ENCODE measurements at regions not wholly inside any gene's neighbourhood (a gene's known extent, or its start where the extent isn't known, plus 50 kb on each side); places are given as distances from the start of the nearest gene placed in this dataset.

- H3K4me1 ChIP-seq, result no peaks in the 10 kb centered on the region
- no peaks in the 10 kb centered on the region for H3K36me3 ChIP-seq
- H3K4me2 ChIP-seq, result no peak overlapping the region
- no peak overlapping the region for H3K9ac ChIP-seq
- no peaks in the 10 kb centered on the region for H3K27me3 ChIP-seq
- no peak for TF ChIP-seq Cebpa-rat (IDR thresholded peaks at IDR 0.05)
- peaks cover 5% of the 10 kb centered on the region; the same call in 1 of the 2 replicates for H3K9me3 ChIP-seq
- no peak overlapping the region for H3K27ac ChIP-seq
- H4K20me1 ChIP-seq, result no peaks in the 10 kb centered on the region
- no peak overlapping the region for H3K4me3 ChIP-seq
Observed at GRCh38 chr3:176566757-176567156, 630.5 kb downstream of the TBL1XR1 start.

- no peak for TF ChIP-seq Cebpa-rat (IDR thresholded peaks at IDR 0.05)
- H3K9me3 ChIP-seq, result peaks cover 5% of the 10 kb centered on the region; the same call in 1 of the 2 replicates
- H3K36me3 ChIP-seq, result no peaks in the 10 kb centered on the region
- H3K4me3 ChIP-seq, result no peak overlapping the region
- no peak overlapping the region for H3K4me2 ChIP-seq
- no peaks in the 10 kb centered on the region for H3K4me1 ChIP-seq
- no peak overlapping the region for H3K9ac ChIP-seq
- H3K27me3 ChIP-seq, result no peaks in the 10 kb centered on the region
- H4K20me1 ChIP-seq, result no peaks in the 10 kb centered on the region
- no peak overlapping the region for H3K27ac ChIP-seq
Observed at GRCh38 chr3:176562331-176562730, 635.0 kb downstream of the TBL1XR1 start.

GRCh38 chr3:176561826-176562225 lies 635.5 kb downstream of the TBL1XR1 start:
- H3K36me3 ChIP-seq, result no peaks in the 10 kb centered on the region
- H3K27me3 ChIP-seq, result no peaks in the 10 kb centered on the region
- H3K9ac ChIP-seq, result no peak overlapping the region
- no peaks in the 10 kb centered on the region for H4K20me1 ChIP-seq
- H3K4me2 ChIP-seq, result no peak overlapping the region
- no peak overlapping the region for H3K4me3 ChIP-seq
- no peaks in the 10 kb centered on the region for H3K4me1 ChIP-seq
- no peak for TF ChIP-seq Cebpa-rat (IDR thresholded peaks at IDR 0.05)
- H3K9me3 ChIP-seq, result peaks cover 5% of the 10 kb centered on the region; the same call in 1 of the 2 replicates
- H3K27ac ChIP-seq, result no peak overlapping the region

GRCh38 chr3:176554791-176555654 lies 642.3 kb downstream of the TBL1XR1 start:
- Histone ChIP-seq H3K36me3 (no peaks in the 10 kb centered on the region), H3K27ac (no peak overlapping the region)

GRCh38 chr3:176554264-176554663 lies 643.0 kb downstream of the TBL1XR1 start:
- Histone ChIP-seq H3K4me2 (no peak overlapping the region), H3K27me3 (no peaks in the 10 kb centered on the region), H3K4me3 (no peak overlapping the region), H3K9ac (no peak overlapping the region), H3K27ac (no peak overlapping the region), H3K9me3 (no peaks in the 10 kb centered on the region), H3K4me1 (no peaks in the 10 kb centered on the region), H3K36me3 (no peaks in the 10 kb centered on the region), H4K20me1 (no peaks in the 10 kb centered on the region)
- no peak for TF ChIP-seq Cebpa-rat (IDR thresholded peaks at IDR 0.05)

More at GRCh38 chr3:176554791-176555654, 642.3 kb downstream of the TBL1XR1 start:
- no peak overlapping the region for H3K9ac ChIP-seq
- H3K9me3 ChIP-seq, result no peaks in the 10 kb centered on the region
- H3K4me3 ChIP-seq, result no peak overlapping the region
- H3K4me1 ChIP-seq, result no peaks in the 10 kb centered on the region
- no peaks in the 10 kb centered on the region for H4K20me1 ChIP-seq
- H3K4me2 ChIP-seq, result no peak overlapping the region
- no peak for TF ChIP-seq Cebpa-rat (IDR thresholded peaks at IDR 0.05)
- H3K27me3 ChIP-seq, result no peaks in the 10 kb centered on the region

- no peaks in the 10 kb centered on the region for H3K36me3 ChIP-seq
- H4K20me1 ChIP-seq, result no peaks in the 10 kb centered on the region
- no peak for TF ChIP-seq Cebpa-rat (IDR thresholded peaks at IDR 0.05)
- H3K27me3 ChIP-seq, result no peaks in the 10 kb centered on the region
- H3K4me1 ChIP-seq, result peaks cover 9% of the 10 kb centered on the region
- peaks cover 14% of the 10 kb centered on the region for H3K9me3 ChIP-seq
- H3K4me3 ChIP-seq, result no peak overlapping the region
- H3K27ac ChIP-seq, result no peak overlapping the region
- H3K4me2 ChIP-seq, result no peak overlapping the region
- no peak overlapping the region for H3K9ac ChIP-seq
Observed at GRCh38 chr3:176526942-176527341, 670.3 kb downstream of the TBL1XR1 start.

- H3K4me1 ChIP-seq, result peaks cover 9% of the 10 kb centered on the region
- H3K27me3 ChIP-seq, result no peaks in the 10 kb centered on the region
- no peaks in the 10 kb centered on the region for H4K20me1 ChIP-seq
- no peak overlapping the region for H3K9ac ChIP-seq
- no peak overlapping the region for H3K4me2 ChIP-seq
- H3K9me3 ChIP-seq, result peaks cover 14% of the 10 kb centered on the region
- H3K27ac ChIP-seq, result no peak overlapping the region
- no peak for TF ChIP-seq Cebpa-rat (IDR thresholded peaks at IDR 0.05)
- H3K36me3 ChIP-seq, result no peaks in the 10 kb centered on the region
- no peak overlapping the region for H3K4me3 ChIP-seq
Observed at GRCh38 chr3:176526225-176526624, 671.1 kb downstream of the TBL1XR1 start.

GRCh38 chr3:176523114-176523513 lies 674.2 kb downstream of the TBL1XR1 start:
- Histone ChIP-seq H4K20me1 (no peaks in the 10 kb centered on the region), H3K4me2 (no peak overlapping the region), H3K9me3 (no peaks in the 10 kb centered on the region), H3K27ac (no peak overlapping the region), H3K4me1 (peaks cover 7% of the 10 kb centered on the region), H3K27me3 (no peaks in the 10 kb centered on the region), H3K36me3 (no peaks in the 10 kb centered on the region), H3K9ac (no peak overlapping the region), H3K4me3 (no peak overlapping the region)
- TF ChIP-seq Cebpa-rat (IDR thresholded peaks at IDR 0.05), result no peak

- no peak for TF ChIP-seq Cebpa-rat (IDR thresholded peaks at IDR 0.05)
Observed at GRCh38 chr3:176522436-176522835, 674.8 kb downstream of the TBL1XR1 start.

GRCh38 chr3:176521531-176522175 lies 675.6 kb downstream of the TBL1XR1 start:
- Histone ChIP-seq H3K36me3 (no peaks in the 10 kb centered on the region), H3K4me3 (no peak overlapping the region), H3K4me2 (no peak overlapping the region), H3K4me1 (no peaks in the 10 kb centered on the region), H4K20me1 (no peaks in the 10 kb centered on the region), H3K27ac (no peak overlapping the region), H3K27me3 (no peaks in the 10 kb centered on the region), H3K9me3 (no peaks in the 10 kb centered on the region), H3K9ac (no peak overlapping the region)
- no peak for TF ChIP-seq Cebpa-rat (IDR thresholded peaks at IDR 0.05)

More at GRCh38 chr3:176522436-176522835, 674.8 kb downstream of the TBL1XR1 start:
- Histone ChIP-seq H3K27ac (no peak overlapping the region), H3K27me3 (no peaks in the 10 kb centered on the region), H3K4me2 (no peak overlapping the region), H3K36me3 (no peaks in the 10 kb centered on the region), H3K4me3 (no peak overlapping the region), H3K4me1 (peaks cover under 1% of the 10 kb centered on the region), H3K9me3 (no peaks in the 10 kb centered on the region), H4K20me1 (no peaks in the 10 kb centered on the region), H3K9ac (no peak overlapping the region)
